ENCODE measurements at regions not wholly inside any gene's neighbourhood (a gene's known extent, or its start where the extent isn't known, plus 50 kb on each side); places are given as distances from the start of the nearest gene placed in this dataset.

DNA sequence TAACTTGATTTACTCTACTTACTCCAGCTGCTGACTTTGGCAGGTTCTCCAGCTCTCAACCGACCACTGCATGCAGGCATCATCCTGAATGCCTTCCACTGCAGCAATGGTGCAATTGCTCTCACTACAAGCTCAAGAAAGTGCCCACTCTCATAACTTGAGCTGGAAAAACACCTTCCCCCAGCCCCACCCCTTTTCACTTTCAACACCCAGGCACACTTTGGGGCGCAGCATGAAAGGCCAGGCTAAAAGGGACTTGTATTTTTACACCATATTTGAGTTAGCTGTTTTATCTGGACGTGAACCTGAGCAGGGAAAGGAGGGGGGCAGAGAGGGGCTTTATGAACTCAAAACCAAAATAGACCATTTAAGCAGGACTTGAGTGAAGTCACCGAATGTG lies 274.5 kb downstream of the RAB28 start:
- in situ Hi-C loops (cut with HindIII; ENCODE audit: extremely low pct_ligation_motif_present, low pct_unique_long_range_greater_than_20kb) = no loop called here
- H3K4me2 ChIP-seq (ENCODE audit: low read depth, low read length) = no peak overlapping the region
- POLR2A ChIA-PET = no interaction called here

More for the DNA sequence above, 274.5 kb downstream of the RAB28 start:
- no peak overlapping the region for H2AFZ ChIP-seq (ENCODE audit: low read length)
- no peak overlapping the region for H3K4me3 ChIP-seq (replicated peaks in 1 of 3; ENCODE audit: insufficient read depth in 1 of 3, low read depth in 2 of 3, low read length in 3 of 3)
- no peaks in the 10 kb centered on the region; a peak in 1 of 5 replicates for H3K27me3 ChIP-seq (ENCODE audit: control insufficient read depth in 1 of 2, insufficient read depth in 2 of 2, low read length in 2 of 2)
- 82% methylated on average over 4 of the region's 4 CpGs for WGBS (ENCODE audit: low lambda C conversion rate)
- H3K27ac ChIP-seq (ENCODE audit: extremely low read length, insufficient read depth, low read length) = no peak overlapping the region
- H4K20me1 ChIP-seq (ENCODE audit: insufficient read depth, low read length) = no peaks in the 10 kb centered on the region
- H3K4me1 ChIP-seq (ENCODE audit: insufficient read depth, low read length) = peaks cover 16% of the 10 kb centered on the region
- no TSS peak for BruUV-seq (replicated peaks)
- no peaks in the 10 kb centered on the region for H3K79me2 ChIP-seq (ENCODE audit: insufficient read depth, low read length)
- FAIRE-seq (no peak), ATAC-seq (no peak), DNase-seq (ENCODE audit: low spot score) (no peak)
- H3K9me3 ChIP-seq (ENCODE audit: low read length) = no peaks in the 10 kb centered on the region
- H3K9ac ChIP-seq (ENCODE audit: insufficient read depth, low read depth, low read length) = no peak overlapping the region
- intact Hi-C loops (cut with micrococcal nuclease; ENCODE audit: unreplicated experiment) = no loop called here
- CTCF ChIA-PET (ENCODE audit: low intra/inter-chr PET ratio, low total read pairs) = no interaction called here
- H3K36me3 ChIP-seq (replicated peaks in 1 of 2; ENCODE audit: control insufficient read depth in 1 of 2, insufficient read depth in 2 of 2, low read length in 2 of 2) = no peaks in the 10 kb centered on the region
- TF ChIP-seq, protein P1, sequence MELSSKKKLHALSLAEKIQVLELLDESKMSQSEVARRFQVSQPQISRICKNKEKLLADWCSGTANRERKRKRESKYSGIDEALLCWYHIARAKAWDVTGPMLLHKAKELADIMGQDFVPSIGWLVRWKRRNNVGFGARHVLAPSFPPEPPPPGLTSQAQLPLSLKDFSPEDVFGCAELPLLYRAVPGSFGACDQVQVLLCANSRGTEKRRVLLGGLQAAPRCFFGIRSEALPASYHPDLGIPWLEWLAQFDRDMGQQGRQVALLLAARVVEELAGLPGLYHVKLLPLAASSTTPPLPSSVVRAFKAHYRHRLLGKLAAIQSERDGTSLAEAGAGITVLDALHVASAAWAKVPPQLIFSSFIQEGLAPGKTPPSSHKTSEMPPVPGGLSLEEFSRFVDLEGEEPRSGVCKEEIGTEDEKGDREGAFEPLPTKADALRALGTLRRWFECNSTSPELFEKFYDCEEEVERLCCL (CRISPR knock-in tag; IDR thresholded peaks at IDR 0.05; ENCODE audit: borderline replicate concordance) = no peak
- TF ChIP-seq, protein P2, sequence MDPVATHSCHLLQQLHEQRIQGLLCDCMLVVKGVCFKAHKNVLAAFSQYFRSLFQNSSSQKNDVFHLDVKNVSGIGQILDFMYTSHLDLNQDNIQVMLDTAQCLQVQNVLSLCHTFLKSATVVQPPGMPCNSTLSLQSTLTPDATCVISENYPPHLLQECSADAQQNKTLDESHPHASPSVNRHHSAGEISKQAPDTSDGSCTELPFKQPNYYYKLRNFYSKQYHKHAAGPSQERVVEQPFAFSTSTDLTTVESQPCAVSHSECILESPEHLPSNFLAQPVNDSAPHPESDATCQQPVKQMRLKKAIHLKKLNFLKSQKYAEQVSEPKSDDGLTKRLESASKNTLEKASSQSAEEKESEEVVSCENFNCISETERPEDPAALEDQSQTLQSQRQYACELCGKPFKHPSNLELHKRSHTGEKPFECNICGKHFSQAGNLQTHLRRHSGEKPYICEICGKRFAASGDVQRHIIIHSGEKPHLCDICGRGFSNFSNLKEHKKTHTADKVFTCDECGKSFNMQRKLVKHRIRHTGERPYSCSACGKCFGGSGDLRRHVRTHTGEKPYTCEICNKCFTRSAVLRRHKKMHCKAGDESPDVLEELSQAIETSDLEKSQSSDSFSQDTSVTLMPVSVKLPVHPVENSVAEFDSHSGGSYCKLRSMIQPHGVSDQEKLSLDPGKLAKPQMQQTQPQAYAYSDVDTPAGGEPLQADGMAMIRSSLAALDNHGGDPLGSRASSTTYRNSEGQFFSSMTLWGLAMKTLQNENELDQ (CRISPR knock-in tag; IDR thresholded peaks at IDR 0.05; ENCODE audit: borderline replicate concordance) = no peak
- no peak for TF ChIP-seq TGIF2 (CRISPR knock-in tag; IDR thresholded peaks at IDR 0.05)
- TF ChIP-seq ZNF558 (CRISPR knock-in tag; IDR thresholded peaks at IDR 0.05; ENCODE audit: borderline replicate concordance) = no peak
- TF ChIP-seq KLF6 (CRISPR knock-in tag; IDR thresholded peaks at IDR 0.05) = no peak
- no peak for TF ChIP-seq ZNF589 (CRISPR knock-in tag; conservative IDR thresholded peaks at IDR 0.05)
- TF ChIP-seq, protein P3, sequence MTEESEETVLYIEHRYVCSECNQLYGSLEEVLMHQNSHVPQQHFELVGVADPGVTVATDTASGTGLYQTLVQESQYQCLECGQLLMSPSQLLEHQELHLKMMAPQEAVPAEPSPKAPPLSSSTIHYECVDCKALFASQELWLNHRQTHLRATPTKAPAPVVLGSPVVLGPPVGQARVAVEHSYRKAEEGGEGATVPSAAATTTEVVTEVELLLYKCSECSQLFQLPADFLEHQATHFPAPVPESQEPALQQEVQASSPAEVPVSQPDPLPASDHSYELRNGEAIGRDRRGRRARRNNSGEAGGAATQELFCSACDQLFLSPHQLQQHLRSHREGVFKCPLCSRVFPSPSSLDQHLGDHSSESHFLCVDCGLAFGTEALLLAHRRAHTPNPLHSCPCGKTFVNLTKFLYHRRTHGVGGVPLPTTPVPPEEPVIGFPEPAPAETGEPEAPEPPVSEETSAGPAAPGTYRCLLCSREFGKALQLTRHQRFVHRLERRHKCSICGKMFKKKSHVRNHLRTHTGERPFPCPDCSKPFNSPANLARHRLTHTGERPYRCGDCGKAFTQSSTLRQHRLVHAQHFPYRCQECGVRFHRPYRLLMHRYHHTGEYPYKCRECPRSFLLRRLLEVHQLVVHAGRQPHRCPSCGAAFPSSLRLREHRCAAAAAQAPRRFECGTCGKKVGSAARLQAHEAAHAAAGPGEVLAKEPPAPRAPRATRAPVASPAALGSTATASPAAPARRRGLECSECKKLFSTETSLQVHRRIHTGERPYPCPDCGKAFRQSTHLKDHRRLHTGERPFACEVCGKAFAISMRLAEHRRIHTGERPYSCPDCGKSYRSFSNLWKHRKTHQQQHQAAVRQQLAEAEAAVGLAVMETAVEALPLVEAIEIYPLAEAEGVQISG (CRISPR knock-in tag; IDR thresholded peaks at IDR 0.05) = no peak

Measured in HepG2 (cell line).